ENCODE measurements at regions not wholly inside any gene's neighbourhood (a gene's known extent, or its start where the extent isn't known, plus 50 kb on each side); places are given as distances from the start of the nearest gene placed in this dataset.
"Not testable (repeated sequence)": the region's sequence is repeated elsewhere in the genome, so short reads cannot be mapped to it uniquely, and the experiment has no call there.

- H3K4me3 ChIP-seq (ENCODE audit: low read depth, low read length) = no peak overlapping the region
- TF ChIP-seq CTCF (IDR thresholded peaks at IDR 0.05; ENCODE audit: low read depth, low read length) = no peak
These were observed 94.9 kb upstream of the PRSS1 start for GRCh38 chr7:142654398-142654797.

- no peak for TF ChIP-seq CTCF (IDR thresholded peaks at IDR 0.05; ENCODE audit: low read depth, low read length)
- H3K4me3 ChIP-seq (ENCODE audit: low read depth, low read length) = no peak overlapping the region
These were observed 101.5 kb upstream of the PRSS1 start for GRCh38 chr7:142647749-142648148.

GRCh38 chr7:142646386-142647140 lies 102.7 kb upstream of the PRSS1 start:
- no peak overlapping the region for H3K4me3 ChIP-seq (ENCODE audit: low read depth, low read length)
- TF ChIP-seq CTCF (IDR thresholded peaks at IDR 0.05; ENCODE audit: low read depth, low read length) = no peak

GRCh38 chr7:142645777-142646176 lies 103.5 kb upstream of the PRSS1 start:
- no peak overlapping the region for H3K4me3 ChIP-seq (ENCODE audit: low read depth, low read length)
- TF ChIP-seq CTCF (IDR thresholded peaks at IDR 0.05; ENCODE audit: low read depth, low read length) = no peak

- H3K4me3 ChIP-seq (ENCODE audit: low read depth, low read length) = no peak overlapping the region
- no peak for TF ChIP-seq CTCF (IDR thresholded peaks at IDR 0.05; ENCODE audit: low read depth, low read length)
These were observed 107.0 kb upstream of the PRSS1 start for GRCh38 chr7:142642316-142642715.

GRCh38 chr7:142641252-142641651 lies 108.0 kb upstream of the PRSS1 start:
- not testable (repeated sequence) for H3K4me3 ChIP-seq (ENCODE audit: low read depth, low read length)

GRCh38 chr7:142638581-142638980 lies 110.7 kb upstream of the PRSS1 start:
- H3K4me3 ChIP-seq (ENCODE audit: low read depth, low read length) = no peak overlapping the region
- no peak for TF ChIP-seq CTCF (IDR thresholded peaks at IDR 0.05; ENCODE audit: low read depth, low read length)

- H3K4me3 ChIP-seq (ENCODE audit: low read depth, low read length) = no peak overlapping the region
- TF ChIP-seq CTCF (IDR thresholded peaks at IDR 0.05; ENCODE audit: low read depth, low read length) = no peak
These were observed 112.0 kb upstream of the PRSS1 start for GRCh38 chr7:142637240-142637639.
